ENCODE measurements at regions not wholly inside any gene's neighbourhood (a gene's known extent, or its start where the extent isn't known, plus 50 kb on each side); places are given as distances from the start of the nearest gene placed in this dataset.

- TF ChIP-seq EZH2 (IDR thresholded peaks at IDR 0.05; ENCODE audit: insufficient read depth, poor library complexity, severe bottlenecking) (no peak), EZH2phosphoT487 (IDR thresholded peaks at IDR 0.05; ENCODE audit: insufficient read depth, low read depth) (no peak)
Observed at GRCh38 chr16:18059089-18059488, 277.4 kb downstream of the NPIPA8 start.
